ENCODE measurements at regions not wholly inside any gene's neighbourhood (a gene's known extent, or its start where the extent isn't known, plus 50 kb on each side); places are given as distances from the start of the nearest gene placed in this dataset.

DNA sequence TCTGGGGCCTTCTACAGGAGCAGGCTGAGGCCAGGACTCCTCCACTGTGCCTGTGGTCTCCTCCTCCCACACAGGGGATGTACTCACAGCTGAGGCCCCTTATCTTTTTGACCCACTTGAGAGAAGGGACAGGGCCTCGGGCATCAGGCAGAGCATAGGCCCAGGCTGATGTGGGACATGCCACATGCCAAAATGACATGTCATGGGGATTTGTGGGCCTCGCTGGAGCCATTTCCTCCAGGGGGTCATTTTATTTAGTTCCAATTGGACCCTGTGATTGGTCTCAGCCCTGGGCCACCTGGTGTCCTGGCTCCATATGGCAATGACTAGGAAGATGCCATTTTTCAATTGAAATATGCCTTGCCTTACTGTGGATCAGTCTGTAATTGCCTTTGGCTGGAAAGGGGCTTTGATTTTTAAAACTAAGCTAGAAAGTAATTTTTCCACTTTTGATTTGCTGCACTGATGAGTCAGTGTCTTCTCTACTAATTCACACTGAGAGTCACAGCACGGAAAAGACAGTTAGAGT, 171.1 kb upstream of the NAV2 start:
- no peak overlapping the region for H3K4me3 ChIP-seq
- no peaks in the 10 kb centered on the region for H3K36me3 ChIP-seq
- no peak overlapping the region for H3K27ac ChIP-seq
- ATAC-seq (no peak), DNase-seq (no peak)
- H3K27me3 ChIP-seq, result no peaks in the 10 kb centered on the region
- H3K4me1 ChIP-seq, result no peaks in the 10 kb centered on the region
- H3K9me3 ChIP-seq, result no peaks in the 10 kb centered on the region
- intact Hi-C loops (cut with DNase I), result no loop called here
- TF ChIP-seq, protein P1, sequence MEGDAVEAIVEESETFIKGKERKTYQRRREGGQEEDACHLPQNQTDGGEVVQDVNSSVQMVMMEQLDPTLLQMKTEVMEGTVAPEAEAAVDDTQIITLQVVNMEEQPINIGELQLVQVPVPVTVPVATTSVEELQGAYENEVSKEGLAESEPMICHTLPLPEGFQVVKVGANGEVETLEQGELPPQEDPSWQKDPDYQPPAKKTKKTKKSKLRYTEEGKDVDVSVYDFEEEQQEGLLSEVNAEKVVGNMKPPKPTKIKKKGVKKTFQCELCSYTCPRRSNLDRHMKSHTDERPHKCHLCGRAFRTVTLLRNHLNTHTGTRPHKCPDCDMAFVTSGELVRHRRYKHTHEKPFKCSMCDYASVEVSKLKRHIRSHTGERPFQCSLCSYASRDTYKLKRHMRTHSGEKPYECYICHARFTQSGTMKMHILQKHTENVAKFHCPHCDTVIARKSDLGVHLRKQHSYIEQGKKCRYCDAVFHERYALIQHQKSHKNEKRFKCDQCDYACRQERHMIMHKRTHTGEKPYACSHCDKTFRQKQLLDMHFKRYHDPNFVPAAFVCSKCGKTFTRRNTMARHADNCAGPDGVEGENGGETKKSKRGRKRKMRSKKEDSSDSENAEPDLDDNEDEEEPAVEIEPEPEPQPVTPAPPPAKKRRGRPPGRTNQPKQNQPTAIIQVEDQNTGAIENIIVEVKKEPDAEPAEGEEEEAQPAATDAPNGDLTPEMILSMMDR (IDR thresholded peaks at IDR 0.05), result no peak

DNA sequence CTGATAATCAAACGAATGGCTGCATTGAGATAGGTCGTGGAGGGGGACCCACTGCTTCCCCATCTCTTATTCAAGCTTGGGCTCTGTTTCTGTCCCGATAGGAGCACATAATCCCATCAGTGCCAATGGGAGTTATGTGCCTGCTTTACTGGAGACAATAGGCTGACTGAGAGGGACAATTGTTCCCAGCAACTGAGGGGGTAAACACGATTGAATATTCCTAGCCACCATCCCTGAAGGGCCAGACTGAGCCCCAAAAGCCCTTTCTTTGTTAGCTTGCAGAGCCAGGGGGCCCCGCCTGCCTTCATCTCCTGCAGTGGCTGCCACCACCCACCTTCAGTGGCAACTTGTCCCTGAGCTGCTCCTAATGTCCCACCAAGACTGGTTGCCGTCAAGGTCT, 172.8 kb upstream of the NAV2 start:
- no peaks in the 10 kb centered on the region for H3K36me3 ChIP-seq
- no peaks in the 10 kb centered on the region for H3K9me3 ChIP-seq
- ATAC-seq (no peak), DNase-seq (no peak)
- no peaks in the 10 kb centered on the region for H3K27me3 ChIP-seq
- H3K4me1 ChIP-seq, result no peaks in the 10 kb centered on the region
- intact Hi-C loops (cut with DNase I), result no loop called here
- H3K27ac ChIP-seq, result no peak overlapping the region
- TF ChIP-seq, protein P1 (IDR thresholded peaks at IDR 0.05), result no peak
- no peak overlapping the region for H3K4me3 ChIP-seq

DNA sequence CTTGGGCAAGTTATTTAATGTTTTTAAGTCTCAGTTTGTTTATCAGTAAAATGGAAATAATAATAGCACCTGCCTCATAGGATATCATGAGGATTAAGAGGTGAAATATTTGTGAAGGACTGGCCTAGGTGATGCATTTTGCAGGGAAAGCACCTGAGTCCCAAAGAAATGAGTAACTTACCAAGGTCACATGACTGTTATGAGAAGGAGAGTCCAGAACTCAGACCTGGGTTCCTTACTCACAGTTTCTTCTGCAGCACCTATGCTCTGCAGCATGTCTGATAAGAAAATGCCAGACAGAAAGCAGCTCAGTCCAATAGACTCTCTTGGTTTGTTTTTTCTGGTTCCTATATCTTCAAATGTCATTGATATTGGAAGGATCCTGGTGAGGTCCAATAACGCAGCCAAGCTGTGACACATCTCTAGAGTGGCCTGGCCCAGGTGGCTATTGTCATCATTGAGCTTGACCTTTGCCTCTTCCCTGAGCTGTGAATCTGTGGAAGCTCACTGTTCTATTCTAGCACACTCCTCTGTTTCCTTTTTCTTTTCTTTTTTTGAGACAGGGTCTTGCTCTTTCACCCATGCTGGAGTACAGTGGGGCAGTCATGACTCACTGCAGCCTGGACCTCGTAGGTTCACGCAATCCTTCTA, 174.7 kb upstream of the NAV2 start:
- TF ChIP-seq, protein P1 (IDR thresholded peaks at IDR 0.05), result no peak
- Histone ChIP-seq H3K36me3 (no peaks in the 10 kb centered on the region), H3K27me3 (no peaks in the 10 kb centered on the region), H3K27ac (no peak overlapping the region), H3K9me3 (no peaks in the 10 kb centered on the region), H3K4me3 (no peak overlapping the region), H3K4me1 (no peaks in the 10 kb centered on the region)
- intact Hi-C loops (cut with DNase I), result no loop called here
- DNase-seq, result no peak
- no peak for ATAC-seq

DNA sequence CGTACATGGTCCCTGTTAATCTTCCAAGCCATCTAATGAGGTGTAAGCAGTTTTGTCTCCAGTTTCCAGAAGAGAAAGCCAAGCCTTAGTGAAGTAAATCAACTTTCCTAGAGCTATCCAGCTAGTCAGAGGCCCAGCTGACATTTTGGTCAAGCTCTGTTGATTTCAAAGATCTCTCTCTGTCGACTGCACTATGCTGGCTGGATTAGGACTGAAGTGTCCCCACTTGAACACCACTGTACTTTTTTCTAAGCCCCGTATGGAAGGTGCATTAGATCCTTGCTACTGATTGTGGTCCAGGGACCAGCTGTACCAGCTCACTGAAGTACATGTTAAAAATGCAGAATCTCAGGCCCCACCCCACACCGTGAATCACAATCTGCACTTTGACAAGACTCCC, 176.5 kb upstream of the NAV2 start:
- Histone ChIP-seq H3K4me1 (no peaks in the 10 kb centered on the region), H3K27ac (no peak overlapping the region), H3K4me3 (no peak overlapping the region), H3K36me3 (no peaks in the 10 kb centered on the region), H3K27me3 (no peaks in the 10 kb centered on the region), H3K9me3 (no peaks in the 10 kb centered on the region)
- ATAC-seq (no peak), DNase-seq (no peak)
- TF ChIP-seq, protein P1 (IDR thresholded peaks at IDR 0.05), result no peak
- intact Hi-C loops (cut with DNase I), result no loop called here

DNA sequence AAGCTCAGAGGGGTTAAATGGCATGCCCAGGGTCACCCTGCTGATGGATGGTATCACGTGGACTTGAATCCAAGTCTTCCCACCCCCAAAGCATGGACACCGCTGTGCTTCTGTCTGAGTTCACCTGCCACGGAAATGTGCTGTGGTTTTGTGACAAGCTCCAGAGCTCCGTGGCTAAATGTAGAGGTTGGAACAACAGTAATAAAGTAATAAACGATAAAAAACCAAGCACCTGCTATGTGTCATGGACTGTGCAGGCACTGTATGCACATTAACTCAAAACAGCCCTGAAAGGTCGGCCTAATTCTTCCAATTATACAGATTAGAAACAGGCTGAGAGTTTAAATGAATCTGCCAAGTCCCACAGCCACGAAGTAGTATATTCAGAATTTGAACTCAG, 182.1 kb upstream of the NAV2 start:
- TF ChIP-seq, protein P1 (IDR thresholded peaks at IDR 0.05), result no peak
- no peaks in the 10 kb centered on the region for H3K4me1 ChIP-seq
- DNase-seq (no peak), ATAC-seq (no peak)
- H3K27me3 ChIP-seq, result no peaks in the 10 kb centered on the region
- intact Hi-C loops (cut with DNase I), result no loop called here
- H3K4me3 ChIP-seq, result no peak overlapping the region
- no peak overlapping the region for H3K27ac ChIP-seq
- H3K9me3 ChIP-seq, result no peaks in the 10 kb centered on the region
- H3K36me3 ChIP-seq, result no peaks in the 10 kb centered on the region

Measured in left lung (tissue), 4 donors.